ENCODE measurements at regions not wholly inside any gene's neighbourhood (a gene's known extent, or its start where the extent isn't known, plus 50 kb on each side); places are given as distances from the start of the nearest gene placed in this dataset.

- ChIA-PET POLR2A (no interaction called here), CTCF (no interaction called here)
- H3K36me3 ChIP-seq (ENCODE audit: control insufficient read depth, insufficient read depth, low read length) = no peaks in the 10 kb centered on the region
- no peak for DNase-seq (ENCODE audit: low read depth)
- no peaks in the 10 kb centered on the region for H3K27me3 ChIP-seq (ENCODE audit: control insufficient read depth, insufficient read depth, low read length)
- no peak overlapping the region for H3K4me3 ChIP-seq (ENCODE audit: low read depth, low read length)
- TF ChIP-seq CTCF (IDR thresholded peaks at IDR 0.05; ENCODE audit: insufficient read depth, low read depth, low read length) = no peak
These were observed 148.0 kb upstream of the DMAC1 start for GRCh38 chr9:7947577-7947976.

- CTCF ChIA-PET = no interaction called here
- TF ChIP-seq CTCF (IDR thresholded peaks at IDR 0.05; ENCODE audit: insufficient read depth, low read depth, low read length) = no peak
- POLR2A ChIA-PET = no interaction called here
These were observed 146.9 kb upstream of the DMAC1 start for GRCh38 chr9:7946458-7946857.

GRCh38 chr9:7944572-7944971 is 145.0 kb upstream of the DMAC1 start:
- CTCF ChIA-PET = no interaction called here
- DNase-seq (ENCODE audit: low read depth) = no peak
- no peak overlapping the region for H3K4me3 ChIP-seq (ENCODE audit: low read depth, low read length)
- H3K27me3 ChIP-seq (ENCODE audit: control insufficient read depth, insufficient read depth, low read length) = no peaks in the 10 kb centered on the region
- POLR2A ChIA-PET = no interaction called here
- H3K36me3 ChIP-seq (ENCODE audit: control insufficient read depth, insufficient read depth, low read length) = no peaks in the 10 kb centered on the region
- TF ChIP-seq CTCF (IDR thresholded peaks at IDR 0.05; ENCODE audit: insufficient read depth, low read depth, low read length) = no peak

More at GRCh38 chr9:7946458-7946857, 146.9 kb upstream of the DMAC1 start:
- DNase-seq (ENCODE audit: low read depth) = no peak
- H3K36me3 ChIP-seq (ENCODE audit: control insufficient read depth, insufficient read depth, low read length) = no peaks in the 10 kb centered on the region
- no peak overlapping the region for H3K4me3 ChIP-seq (ENCODE audit: low read depth, low read length)
- no peaks in the 10 kb centered on the region for H3K27me3 ChIP-seq (ENCODE audit: control insufficient read depth, insufficient read depth, low read length)

- Histone ChIP-seq H3K27me3 (ENCODE audit: control insufficient read depth, insufficient read depth, low read length) (no peaks in the 10 kb centered on the region), H3K36me3 (ENCODE audit: control insufficient read depth, insufficient read depth, low read length) (no peaks in the 10 kb centered on the region), H3K4me3 (ENCODE audit: low read depth, low read length) (no peak overlapping the region)
- CTCF ChIA-PET = no interaction called here
- no peak for TF ChIP-seq CTCF (IDR thresholded peaks at IDR 0.05; ENCODE audit: insufficient read depth, low read depth, low read length)
- DNase-seq (ENCODE audit: low read depth) = no peak
- POLR2A ChIA-PET = no interaction called here
These were observed 138.3 kb upstream of the DMAC1 start for GRCh38 chr9:7937761-7938491.

- CTCF ChIA-PET = interaction anchor here (0.7 kb wide), 1 partner anchor 1257 kb away, joined by 5 read pairs; no protein-coding TSS in a partner anchor
These were observed 137.4 kb upstream of the DMAC1 start for GRCh38 chr9:7936996-7937395.

More at GRCh38 chr9:7936996-7937395, 137.4 kb upstream of the DMAC1 start:
- no peaks in the 10 kb centered on the region for H3K36me3 ChIP-seq (ENCODE audit: control insufficient read depth, insufficient read depth, low read length)
- DNase-seq (ENCODE audit: low read depth) = no peak
- no peak for TF ChIP-seq CTCF (IDR thresholded peaks at IDR 0.05; ENCODE audit: insufficient read depth, low read depth, low read length)
- POLR2A ChIA-PET = no interaction called here
- H3K27me3 ChIP-seq (ENCODE audit: control insufficient read depth, insufficient read depth, low read length) = no peaks in the 10 kb centered on the region
- no peak overlapping the region for H3K4me3 ChIP-seq (ENCODE audit: low read depth, low read length)

Data from BJ (cell line).